Hippocampal formation (tissue), 2 donors: ENCODE measurements at regions not wholly inside any gene's neighbourhood (a gene's known extent, or its start where the extent isn't known, plus 50 kb on each side); places are given as distances from the start of the nearest gene placed in this dataset.

ENCODE experiments used
- DNase-seq, 2 donors: peaks; one replicate each; lab custom pipeline; 2025; lab: John Stamatoyannopoulos, UW

- DNase-seq: no peak
Measured at GRCh38 chr5:13477118-13477737, 467.3 kb downstream of the DNAH5 start.

GRCh38 chr5:13472842-13473241 lies 471.6 kb downstream of the DNAH5 start:
- DNase-seq: no peak

- no peak for DNase-seq
Measured at GRCh38 chr5:13470975-13471374, 473.5 kb downstream of the DNAH5 start.

- DNase-seq: no peak
Measured at GRCh38 chr5:13470263-13470662, 474.2 kb downstream of the DNAH5 start.

- no peak for DNase-seq
Measured at GRCh38 chr5:13464532-13465193, 479.8 kb downstream of the DNAH5 start.

- no peak for DNase-seq
Measured at GRCh38 chr5:13460587-13460986, 483.9 kb downstream of the DNAH5 start.

GRCh38 chr5:13454050-13454449 lies 490.4 kb downstream of the DNAH5 start:
- no peak for DNase-seq

GRCh38 chr5:13448843-13449242 lies 495.6 kb downstream of the DNAH5 start:
- no peak for DNase-seq

- DNase-seq: no peak
Measured at GRCh38 chr5:13439430-13439829, 505.1 kb downstream of the DNAH5 start.

- no peak for DNase-seq
Measured at GRCh38 chr5:13427827-13428557, 516.5 kb downstream of the DNAH5 start.

- DNase-seq: no peak
Measured at GRCh38 chr5:13412040-13412595, 532.4 kb downstream of the DNAH5 start.

- no peak for DNase-seq
Measured at GRCh38 chr5:13408616-13409015, 535.9 kb downstream of the DNAH5 start.

GRCh38 chr5:13403351-13403750 lies 541.1 kb downstream of the DNAH5 start:
- DNase-seq: no peak

- DNase-seq: no peak
Measured at GRCh38 chr5:13385066-13385465, 559.4 kb downstream of the DNAH5 start.

- no peak for DNase-seq
Measured at GRCh38 chr5:13382232-13382631, 562.3 kb downstream of the DNAH5 start.

GRCh38 chr5:13378091-13378490 lies 566.4 kb downstream of the DNAH5 start:
- DNase-seq: no peak

GRCh38 chr5:13359344-13359743 lies 585.1 kb downstream of the DNAH5 start:
- DNase-seq: no peak

- no peak for DNase-seq
Measured at GRCh38 chr5:13358342-13358741, 586.1 kb downstream of the DNAH5 start.

- DNase-seq: no peak
Measured at GRCh38 chr5:13357929-13358328, 586.6 kb downstream of the DNAH5 start.

GRCh38 chr5:13356226-13356625 lies 588.3 kb downstream of the DNAH5 start:
- DNase-seq: no peak

- no peak for DNase-seq
Measured at GRCh38 chr5:13354611-13355010, 589.9 kb downstream of the DNAH5 start.

GRCh38 chr5:13350767-13351166 lies 593.7 kb downstream of the DNAH5 start:
- no peak for DNase-seq

- DNase-seq: no peak
Measured at GRCh38 chr5:13348568-13348967, 595.9 kb downstream of the DNAH5 start.
